OCI-LY1 (cell line): ENCODE measurements at regions not wholly inside any gene's neighbourhood (a gene's known extent, or its start where the extent isn't known, plus 50 kb on each side); places are given as distances from the start of the nearest gene placed in this dataset.

Experiments
- EZH2 ChIP-seq: fragments of 200-600 bp; sonication (generic), shearing (Covaris generic); IDR thresholded peaks from 2 replicates; pipeline ENCODE4 v1.8.0; 2017; ENCODE audit warnings: borderline replicate concordance, mixed run types, mild to moderate bottlenecking, antibody characterized with exemption, low read length, moderate library complexity, mixed read lengths
- TF ChIP-seq, protein P1 (sequence below): fragments of 200-600 bp; sonication (generic), shearing (Covaris generic); IDR thresholded peaks from 2 replicates; pipeline ENCODE4 v1.5.1; 2017; ENCODE audit warnings: mild to moderate bottlenecking, antibody characterized with exemption, low read length, moderate library complexity, mixed read lengths

- TF ChIP-seq, protein P1, sequence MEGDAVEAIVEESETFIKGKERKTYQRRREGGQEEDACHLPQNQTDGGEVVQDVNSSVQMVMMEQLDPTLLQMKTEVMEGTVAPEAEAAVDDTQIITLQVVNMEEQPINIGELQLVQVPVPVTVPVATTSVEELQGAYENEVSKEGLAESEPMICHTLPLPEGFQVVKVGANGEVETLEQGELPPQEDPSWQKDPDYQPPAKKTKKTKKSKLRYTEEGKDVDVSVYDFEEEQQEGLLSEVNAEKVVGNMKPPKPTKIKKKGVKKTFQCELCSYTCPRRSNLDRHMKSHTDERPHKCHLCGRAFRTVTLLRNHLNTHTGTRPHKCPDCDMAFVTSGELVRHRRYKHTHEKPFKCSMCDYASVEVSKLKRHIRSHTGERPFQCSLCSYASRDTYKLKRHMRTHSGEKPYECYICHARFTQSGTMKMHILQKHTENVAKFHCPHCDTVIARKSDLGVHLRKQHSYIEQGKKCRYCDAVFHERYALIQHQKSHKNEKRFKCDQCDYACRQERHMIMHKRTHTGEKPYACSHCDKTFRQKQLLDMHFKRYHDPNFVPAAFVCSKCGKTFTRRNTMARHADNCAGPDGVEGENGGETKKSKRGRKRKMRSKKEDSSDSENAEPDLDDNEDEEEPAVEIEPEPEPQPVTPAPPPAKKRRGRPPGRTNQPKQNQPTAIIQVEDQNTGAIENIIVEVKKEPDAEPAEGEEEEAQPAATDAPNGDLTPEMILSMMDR = no peak
- TF ChIP-seq EZH2 = no peak
These were observed 231.0 kb upstream of the HMGA2 start for GRCh38 chr12:65593239-65593701.
